B cell (primary cell): ENCODE measurements at regions not wholly inside any gene's neighbourhood (a gene's known extent, or its start where the extent isn't known, plus 50 kb on each side); places are given as distances from the start of the nearest gene placed in this dataset.

ENCODE experiments used
- ATAC-seq: fragments of 200-7000 bp; cut with Tn5 transposase; one replicate; pipeline ENCODE4 v1.10.0; 2021; ENCODE audit warnings: low read depth, mild to moderate bottlenecking, moderate number of reproducible peaks, moderate library complexity
- CTCF ChIA-PET: fragments of 350-600 bp; sonication (Branson Sonifier 250); formaldehyde crosslinking; loops from one replicate; lab custom pipeline; 2021; ENCODE audit warnings: antibody characterized with exemption, inconsistent platforms; lab: Charles Lee
- POLR2A ChIA-PET: fragments of 350-600 bp; sonication (Branson Sonifier 250); formaldehyde crosslinking; loops from one replicate; lab custom pipeline; 2021; ENCODE audit warnings: antibody characterized with exemption; lab: Charles Lee
- DNase-seq: peaks from one replicate; pipeline ENCODE4 v3.0.0; 2013
- H2AFZ ChIP-seq: 2 replicates; pipeline ENCODE4 v1.6.1; 2012; ENCODE audit warnings: mild to moderate bottlenecking, low read depth, low read length; ENCODE audit not compliant: insufficient read depth, poor library complexity, severe bottlenecking
- H3K27ac ChIP-seq, 2 donors: 1 replicate in 1 of 2; 2 replicates in 1 of 2; pipeline ENCODE4 v1.5.1; 2012 to 2013; ENCODE audit warnings: low read length in 2 of 2, mild to moderate bottlenecking in 2 of 2, moderate library complexity in 1 of 2
- H3K27me3 ChIP-seq, 4 experiments: fragments of 200-600 bp in 1 of 4; sonication (generic) in 1 of 4; replicated peaks in 1 of 4; 1 replicate in 2 of 4; 2 replicates in 2 of 4; pipeline versions ENCODE4 v1.6.1 to v1.7.0; 2013 to 2016; ENCODE audit warnings: low read length in 3 of 4, mild to moderate bottlenecking in 2 of 4, mixed read lengths in 1 of 4, moderate library complexity in 1 of 4; ENCODE audit not compliant: insufficient read depth in 4 of 4, control insufficient read depth in 3 of 4; ENCODE audit errors: control extremely low read depth in 1 of 4
- H3K36me3 ChIP-seq, 2 experiments: replicated peaks in 1 of 2; 1 replicate in 1 of 2; 2 replicates in 1 of 2; pipeline versions ENCODE4 v1.6.1 to v1.7.1; 2013; ENCODE audit warnings: low read length in 1 of 2; ENCODE audit not compliant: insufficient read depth in 2 of 2, control insufficient read depth in 1 of 2; ENCODE audit errors: control extremely low read depth in 1 of 2, extremely low read depth in 1 of 2
- H3K4me1 ChIP-seq, 2 donors: fragments of 200-600 bp in 1 of 2; sonication (generic) in 1 of 2; 1 replicate in 1 of 2; 2 replicates in 1 of 2; pipeline versions ENCODE4 v1.5.1 to v1.6.1; 2013 to 2017; ENCODE audit warnings: low read length in 2 of 2; ENCODE audit not compliant: control insufficient read depth in 2 of 2, insufficient read depth in 2 of 2
- H3K4me2 ChIP-seq: replicated peaks from 2 replicates; pipeline ENCODE3; 2012; ENCODE audit warnings: mild to moderate bottlenecking, low read depth, low read length; ENCODE audit not compliant: poor library complexity, severe bottlenecking
- H3K4me3 ChIP-seq, 5 experiments: fragments of 200-600 bp in 1 of 5; sonication (generic) in 1 of 5; 1 replicate in 3 of 5; 2 replicates in 2 of 5; pipeline versions ENCODE4 v1.5.1 to v1.7.0; 2011 to 2016; ENCODE audit warnings: low read length in 4 of 5, mild to moderate bottlenecking in 4 of 5, low read depth in 2 of 5, control low read depth in 1 of 5, moderate library complexity in 1 of 5; ENCODE audit not compliant: insufficient read depth in 1 of 5; ENCODE audit errors: control extremely low read depth in 1 of 5, extremely low read depth in 1 of 5
- H3K79me2 ChIP-seq: fragments of 200-600 bp; sonication (generic); one replicate; pipeline ENCODE4 v1.6.0; 2016; ENCODE audit warnings: low read length; ENCODE audit not compliant: control insufficient read depth, insufficient read depth
- H3K9ac ChIP-seq: fragments of 200-600 bp; sonication (generic); 2 replicates; pipeline ENCODE4 v1.6.1; 2017; ENCODE audit warnings: mild to moderate bottlenecking, low read length, moderate library complexity
- H3K9me3 ChIP-seq, 3 donors: one replicate each; pipeline versions ENCODE4 v1.6.1 to v1.7.1; 2013; ENCODE audit warnings: low read length in 2 of 3; ENCODE audit not compliant: control insufficient read depth in 2 of 3, insufficient read depth in 1 of 3; ENCODE audit errors: control extremely low read depth in 1 of 3
- H4K20me1 ChIP-seq: 2 replicates; pipeline ENCODE4 v1.6.0; 2012; ENCODE audit warnings: mild to moderate bottlenecking, low read length; ENCODE audit not compliant: insufficient read depth, control insufficient read depth, poor library complexity, severe bottlenecking
- H3K27ac Mint-ChIP-seq: one replicate; pipeline ENCODE4 v1.8.0; 2021; ENCODE audit warnings: mixed read lengths
- H3K27me3 Mint-ChIP-seq: one replicate; pipeline ENCODE4 v1.8.0; 2021; ENCODE audit warnings: mixed read lengths
- H3K4me1 Mint-ChIP-seq: one replicate; pipeline ENCODE4 v1.8.0; 2021; ENCODE audit warnings: mixed read lengths
- H3K4me3 Mint-ChIP-seq: one replicate; pipeline ENCODE4 v1.8.0; 2021; ENCODE audit warnings: mixed read lengths
- H3K9me3 Mint-ChIP-seq: one replicate; pipeline ENCODE4 v1.8.0; 2022; ENCODE audit warnings: mixed read lengths; ENCODE audit not compliant: insufficient read depth
- CTCF ChIP-seq: fragments of 200-600 bp; IDR thresholded peaks from one replicate; pipeline ENCODE4 v1.8.0; 2022; ENCODE audit warnings: antibody characterized with exemption, mild to moderate bottlenecking
- EZH2 ChIP-seq: IDR thresholded peaks from 2 replicates; pipeline ENCODE4 v1.6.1; 2012; ENCODE audit warnings: borderline replicate concordance, low read depth, mild to moderate bottlenecking, moderate library complexity, low read length; ENCODE audit not compliant: insufficient read depth, poor library complexity, severe bottlenecking
- WGBS: methylation state at CpG from one replicate; pipeline ENCODE4 v1.1.5; 2013; ENCODE audit warnings: missing lambda C conversion rate; ENCODE audit not compliant: insufficient coverage; 5-methylcytosine and 5-hydroxymethylcytosine counted together
- intact Hi-C: fragments of 100-400 bp; cut with micrococcal nuclease; formaldehyde crosslinking; loops from one replicate; pipeline ENCODE4 v1.10.0; 2022

GRCh38 chr4:8786166-8786565 lies 85.5 kb downstream of the HMX1 start:
- Histone ChIP-seq H3K4me2 (no peak overlapping the region), H3K4me3 (no peak overlapping the region), H3K9ac (no peak overlapping the region), H3K27ac (no peak overlapping the region), H2AFZ (no peak overlapping the region), H3K79me2 (no peaks in the 10 kb centered on the region), H3K9me3 (peaks cover 0 to 16% (median 0%) of the 10 kb centered on the region in 3 donors), H4K20me1 (no peaks in the 10 kb centered on the region), H3K4me1 (no peaks in the 10 kb centered on the region), H3K36me3 (no peaks in the 10 kb centered on the region), H3K27me3 (no peaks in the 10 kb centered on the region)
- POLR2A ChIA-PET: no interaction called here
- no peak for DNase-seq
- H3K27ac Mint-ChIP-seq: no peak overlapping the region
- no peaks in the 10 kb centered on the region for H3K4me1 Mint-ChIP-seq
- intact Hi-C loops: no loop called here
- 91% methylated on average over 16 of the region's 16 CpGs for WGBS
- H3K4me3 Mint-ChIP-seq: no peak overlapping the region
- TF ChIP-seq CTCF (no peak), EZH2 (no peak)
- no peak for ATAC-seq
- no peaks in the 10 kb centered on the region for H3K27me3 Mint-ChIP-seq
- CTCF ChIA-PET: no interaction called here
- no peaks in the 10 kb centered on the region for H3K9me3 Mint-ChIP-seq

- no peak for ATAC-seq
- 88% methylated on average over 15 of the region's 15 CpGs for WGBS
- Histone ChIP-seq H3K27ac (no peak overlapping the region), H2AFZ (no peak overlapping the region), H3K9me3 (peaks cover 0 to 16% (median 0%) of the 10 kb centered on the region in 3 donors), H3K4me2 (no peak overlapping the region), H3K27me3 (no peaks in the 10 kb centered on the region), H4K20me1 (no peaks in the 10 kb centered on the region), H3K4me3 (no peak overlapping the region), H3K36me3 (no peaks in the 10 kb centered on the region), H3K79me2 (no peaks in the 10 kb centered on the region), H3K4me1 (no peaks in the 10 kb centered on the region), H3K9ac (no peak overlapping the region)
- intact Hi-C loops: no loop called here
- no peak overlapping the region for H3K4me3 Mint-ChIP-seq
- POLR2A ChIA-PET: no interaction called here
- CTCF ChIA-PET: no interaction called here
- DNase-seq: no peak
- H3K9me3 Mint-ChIP-seq: no peaks in the 10 kb centered on the region
- H3K4me1 Mint-ChIP-seq: no peaks in the 10 kb centered on the region
- TF ChIP-seq EZH2: no peak
- TF ChIP-seq CTCF: no peak
- no peak overlapping the region for H3K27ac Mint-ChIP-seq
- H3K27me3 Mint-ChIP-seq: no peaks in the 10 kb centered on the region
These were observed 85.9 kb downstream of the HMX1 start for GRCh38 chr4:8785656-8786142.
